HepG2 (cell line): ENCODE measurements at regions not wholly inside any gene's neighbourhood (a gene's known extent, or its start where the extent isn't known, plus 50 kb on each side); places are given as distances from the start of the nearest gene placed in this dataset.

ENCODE experiments used
- DR1 ChIP-seq: sonication (generic); formaldehyde crosslinking; IDR thresholded peaks from 2 replicates; pipeline ENCODE4 v1.8.0; 2021; ENCODE audit warnings: mild to moderate bottlenecking, missing genetic modification reagents, inconsistent platforms
- GFI1 ChIP-seq: sonication (generic); formaldehyde crosslinking; IDR thresholded peaks from 2 replicates; pipeline ENCODE4 v1.5.0; 2020; ENCODE audit warnings: missing genetic modification reagents, mild to moderate bottlenecking, borderline replicate concordance
- ZNF614 ChIP-seq: IDR thresholded peaks from 2 replicates; pipeline ENCODE4 v1.6.1; 2018; ENCODE audit warnings: missing biosample characterization, missing genetic modification reagents, inconsistent platforms, borderline replicate concordance
- TF ChIP-seq, protein P1 (sequence below): sonication (generic); formaldehyde crosslinking; IDR thresholded peaks from 2 replicates; pipeline ENCODE4 v1.5.0; 2020; ENCODE audit warnings: mild to moderate bottlenecking, missing genetic modification reagents
- TF ChIP-seq, protein P2 (sequence below): sonication (generic); formaldehyde crosslinking; IDR thresholded peaks from 2 replicates; pipeline ENCODE4 v1.4.0; 2020; ENCODE audit warnings: mild to moderate bottlenecking, missing genetic modification reagents
- TF ChIP-seq, protein P3 (sequence below): sonication (generic); formaldehyde crosslinking; IDR thresholded peaks from 2 replicates; pipeline ENCODE4 v1.4.0; 2020; ENCODE audit warnings: missing genetic modification reagents, borderline replicate concordance

DNA sequence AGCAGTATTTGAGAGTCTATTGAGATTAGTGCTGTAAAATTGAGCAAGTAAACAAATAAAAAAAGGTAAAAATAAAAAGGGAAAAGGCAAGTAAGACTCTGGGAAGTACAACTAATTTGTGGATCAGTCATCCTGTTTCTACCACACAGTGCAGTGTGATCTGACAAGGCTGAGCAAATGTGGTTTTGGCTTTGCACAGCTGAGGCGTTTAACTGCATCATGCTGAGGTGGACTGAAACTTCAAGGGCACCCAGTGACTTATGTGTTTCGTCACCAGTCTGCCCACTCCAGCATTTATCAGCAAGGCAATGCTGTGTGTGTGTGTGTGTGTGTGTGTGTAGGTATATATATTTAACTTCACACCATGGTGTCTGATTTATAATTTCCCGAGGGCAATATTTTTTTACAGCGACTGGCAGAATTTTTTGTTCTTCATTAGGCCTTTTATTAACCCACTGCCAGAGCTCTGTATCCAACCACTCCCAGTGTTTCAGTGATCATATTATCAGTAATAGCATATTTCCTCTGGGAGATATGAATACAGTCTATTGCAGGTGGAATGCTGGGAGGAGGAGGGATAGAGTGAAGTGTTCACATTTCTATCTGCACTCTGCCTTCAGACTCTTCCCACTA, 131.5 kb upstream of the SATB1 start (continued):
- TF ChIP-seq, protein P1, sequence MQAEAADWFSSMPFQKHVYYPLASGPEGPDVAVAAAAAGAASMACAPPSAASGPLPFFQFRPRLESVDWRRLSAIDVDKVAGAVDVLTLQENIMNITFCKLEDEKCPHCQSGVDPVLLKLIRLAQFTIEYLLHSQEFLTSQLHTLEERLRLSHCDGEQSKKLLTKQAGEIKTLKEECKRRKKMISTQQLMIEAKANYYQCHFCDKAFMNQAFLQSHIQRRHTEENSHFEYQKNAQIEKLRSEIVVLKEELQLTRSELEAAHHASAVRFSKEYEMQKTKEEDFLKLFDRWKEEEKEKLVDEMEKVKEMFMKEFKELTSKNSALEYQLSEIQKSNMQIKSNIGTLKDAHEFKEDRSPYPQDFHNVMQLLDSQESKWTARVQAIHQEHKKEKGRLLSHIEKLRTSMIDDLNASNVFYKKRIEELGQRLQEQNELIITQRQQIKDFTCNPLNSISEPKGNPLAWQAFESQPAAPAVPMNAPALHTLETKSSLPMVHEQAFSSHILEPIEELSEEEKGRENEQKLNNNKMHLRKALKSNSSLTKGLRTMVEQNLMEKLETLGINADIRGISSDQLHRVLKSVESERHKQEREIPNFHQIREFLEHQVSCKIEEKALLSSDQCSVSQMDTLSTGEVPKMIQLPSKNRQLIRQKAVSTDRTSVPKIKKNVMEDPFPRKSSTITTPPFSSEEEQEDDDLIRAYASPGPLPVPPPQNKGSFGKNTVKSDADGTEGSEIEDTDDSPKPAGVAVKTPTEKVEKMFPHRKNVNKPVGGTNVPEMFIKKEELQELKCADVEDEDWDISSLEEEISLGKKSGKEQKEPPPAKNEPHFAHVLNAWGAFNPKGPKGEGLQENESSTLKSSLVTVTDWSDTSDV = no peak
- TF ChIP-seq GFI1 (CRISPR knock-in tag) (no peak), ZNF614 (CRISPR knock-in tag) (no peak), DR1 (CRISPR knock-in tag) (no peak)
- TF ChIP-seq, protein P2, sequence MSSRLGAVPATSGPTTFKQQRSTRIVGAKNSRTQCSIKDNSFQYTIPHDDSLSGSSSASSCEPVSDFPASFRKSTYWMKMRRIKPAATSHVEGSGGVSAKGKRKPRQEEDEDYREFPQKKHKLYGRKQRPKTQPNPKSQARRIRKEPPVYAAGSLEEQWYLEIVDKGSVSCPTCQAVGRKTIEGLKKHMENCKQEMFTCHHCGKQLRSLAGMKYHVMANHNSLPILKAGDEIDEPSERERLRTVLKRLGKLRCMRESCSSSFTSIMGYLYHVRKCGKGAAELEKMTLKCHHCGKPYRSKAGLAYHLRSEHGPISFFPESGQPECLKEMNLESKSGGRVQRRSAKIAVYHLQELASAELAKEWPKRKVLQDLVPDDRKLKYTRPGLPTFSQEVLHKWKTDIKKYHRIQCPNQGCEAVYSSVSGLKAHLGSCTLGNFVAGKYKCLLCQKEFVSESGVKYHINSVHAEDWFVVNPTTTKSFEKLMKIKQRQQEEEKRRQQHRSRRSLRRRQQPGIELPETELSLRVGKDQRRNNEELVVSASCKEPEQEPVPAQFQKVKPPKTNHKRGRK (CRISPR knock-in tag) = no peak
- TF ChIP-seq, protein P3, sequence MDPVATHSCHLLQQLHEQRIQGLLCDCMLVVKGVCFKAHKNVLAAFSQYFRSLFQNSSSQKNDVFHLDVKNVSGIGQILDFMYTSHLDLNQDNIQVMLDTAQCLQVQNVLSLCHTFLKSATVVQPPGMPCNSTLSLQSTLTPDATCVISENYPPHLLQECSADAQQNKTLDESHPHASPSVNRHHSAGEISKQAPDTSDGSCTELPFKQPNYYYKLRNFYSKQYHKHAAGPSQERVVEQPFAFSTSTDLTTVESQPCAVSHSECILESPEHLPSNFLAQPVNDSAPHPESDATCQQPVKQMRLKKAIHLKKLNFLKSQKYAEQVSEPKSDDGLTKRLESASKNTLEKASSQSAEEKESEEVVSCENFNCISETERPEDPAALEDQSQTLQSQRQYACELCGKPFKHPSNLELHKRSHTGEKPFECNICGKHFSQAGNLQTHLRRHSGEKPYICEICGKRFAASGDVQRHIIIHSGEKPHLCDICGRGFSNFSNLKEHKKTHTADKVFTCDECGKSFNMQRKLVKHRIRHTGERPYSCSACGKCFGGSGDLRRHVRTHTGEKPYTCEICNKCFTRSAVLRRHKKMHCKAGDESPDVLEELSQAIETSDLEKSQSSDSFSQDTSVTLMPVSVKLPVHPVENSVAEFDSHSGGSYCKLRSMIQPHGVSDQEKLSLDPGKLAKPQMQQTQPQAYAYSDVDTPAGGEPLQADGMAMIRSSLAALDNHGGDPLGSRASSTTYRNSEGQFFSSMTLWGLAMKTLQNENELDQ = no peak
